ENCODE measurements at regions not wholly inside any gene's neighbourhood (a gene's known extent, or its start where the extent isn't known, plus 50 kb on each side); places are given as distances from the start of the nearest gene placed in this dataset.

- TF ChIP-seq EZH2 (IDR thresholded peaks at IDR 0.05; ENCODE audit: borderline replicate concordance, low read depth, low read length, poor library complexity, severe bottlenecking) = no peak
- TF ChIP-seq CTCF (conservative IDR thresholded peaks at IDR 0.05; ENCODE audit: low read depth, low read length) = no peak
These were observed 259.8 kb upstream of the SALL3 start for GRCh38 chr18:78719821-78720220.
